Smooth muscle cell (in vitro differentiated cells): ENCODE measurements at regions not wholly inside any gene's neighbourhood (a gene's known extent, or its start where the extent isn't known, plus 50 kb on each side); places are given as distances from the start of the nearest gene placed in this dataset.

ENCODE experiments used
- DNase-seq: peaks from one replicate; lab custom pipeline; 2025; ENCODE audit not compliant: unreplicated experiment; lab: John Stamatoyannopoulos, UW
- H2AFZ ChIP-seq: fragments of 200-600 bp; sonication (generic); 2 replicates; pipeline ENCODE4 v1.6.0; 2016; ENCODE audit warnings: antibody characterized with exemption, low read depth, mild to moderate bottlenecking
- H3F3A ChIP-seq: fragments of 200-600 bp; sonication (generic); 2 replicates; pipeline ENCODE4 v1.6.0; 2017; ENCODE audit warnings: antibody characterized with exemption, low read depth
- H3K27ac ChIP-seq: fragments of 200-600 bp; sonication (generic); 2 replicates; pipeline ENCODE4 v1.5.1; 2016; ENCODE audit warnings: low read depth, mild to moderate bottlenecking
- H3K27me3 ChIP-seq: fragments of 200-600 bp; sonication (generic); 2 replicates; pipeline ENCODE4 v1.6.1; 2016; ENCODE audit warnings: low read depth, mild to moderate bottlenecking
- H3K36me3 ChIP-seq: fragments of 200-600 bp; sonication (generic); 2 replicates; pipeline ENCODE4 v1.5.1; 2016; ENCODE audit warnings: low read depth
- H3K4me1 ChIP-seq: fragments of 200-600 bp; sonication (generic); 2 replicates; pipeline ENCODE4 v1.5.1; 2016; ENCODE audit warnings: low read depth
- H3K4me2 ChIP-seq: fragments of 200-600 bp; sonication (generic); 2 replicates; pipeline ENCODE4 v1.6.0; 2016; ENCODE audit warnings: mild to moderate bottlenecking
- H3K4me3 ChIP-seq: fragments of 200-600 bp; sonication (generic); 2 replicates; pipeline ENCODE4 v1.5.1; 2016; ENCODE audit warnings: mild to moderate bottlenecking
- H3K79me2 ChIP-seq: fragments of 200-600 bp; sonication (generic); 2 replicates; pipeline ENCODE4 v1.6.0; 2016; ENCODE audit warnings: low read depth, mild to moderate bottlenecking
- H3K9ac ChIP-seq: fragments of 200-600 bp; sonication (generic); 2 replicates; pipeline ENCODE4 v1.6.0; 2016; ENCODE audit warnings: low read depth
- H3K9me3 ChIP-seq: fragments of 200-600 bp; sonication (generic); replicated peaks from 2 replicates; pipeline ENCODE4 v1.5.1; 2016; ENCODE audit warnings: low read depth
- H4K20me1 ChIP-seq: fragments of 200-600 bp; sonication (generic); 2 replicates; pipeline ENCODE4 v1.6.0; 2016; ENCODE audit warnings: low read depth
- WGBS: methylation state at CpG from one replicate; pipeline ENCODE4 v1.1.7; 2016; ENCODE audit warnings: low lambda C conversion rate; 5-methylcytosine and 5-hydroxymethylcytosine counted together
- TF ChIP-seq, protein P1 (sequence below): fragments of 200-600 bp; sonication (generic); IDR thresholded peaks from 2 replicates; pipeline ENCODE4 v1.5.1; 2017; ENCODE audit warnings: borderline replicate concordance, mild to moderate bottlenecking, antibody characterized with exemption; ENCODE audit not compliant: insufficient read depth, poor library complexity, severe bottlenecking

DNA sequence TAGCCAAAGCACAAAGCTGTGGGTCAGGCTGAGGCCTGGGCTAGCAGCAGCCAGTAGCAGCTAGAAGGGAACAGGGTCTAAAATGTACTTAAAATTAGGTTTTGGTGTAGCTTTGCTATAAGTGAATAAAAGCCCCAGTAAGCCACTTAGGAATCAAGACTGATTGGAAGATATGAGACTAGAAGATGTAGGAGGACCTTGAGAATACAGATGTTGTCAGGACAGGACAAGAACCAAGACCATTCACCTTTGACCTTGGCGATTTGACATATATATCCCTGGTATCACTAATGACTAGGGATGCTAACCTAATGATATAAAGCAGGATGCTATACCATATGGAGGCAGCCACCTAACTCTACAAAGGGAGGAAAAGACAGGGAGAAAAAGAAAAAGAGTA, 238.1 kb downstream of the FBXO8 start:
- no peak for DNase-seq
- Histone ChIP-seq H4K20me1 (no peaks in the 10 kb centered on the region), H3K4me3 (no peak overlapping the region), H3K4me1 (no peaks in the 10 kb centered on the region), H3K4me2 (no peak overlapping the region), H2AFZ (no peak overlapping the region), H3K79me2 (no peaks in the 10 kb centered on the region), H3F3A (no peaks in the 10 kb centered on the region), H3K9me3 (no peaks in the 10 kb centered on the region), H3K27me3 (no peaks in the 10 kb centered on the region), H3K36me3 (no peaks in the 10 kb centered on the region), H3K9ac (no peak overlapping the region), H3K27ac (no peak overlapping the region)
- 90% methylated on average over 1 of the region's 1 CpG for WGBS
- TF ChIP-seq, protein P1, sequence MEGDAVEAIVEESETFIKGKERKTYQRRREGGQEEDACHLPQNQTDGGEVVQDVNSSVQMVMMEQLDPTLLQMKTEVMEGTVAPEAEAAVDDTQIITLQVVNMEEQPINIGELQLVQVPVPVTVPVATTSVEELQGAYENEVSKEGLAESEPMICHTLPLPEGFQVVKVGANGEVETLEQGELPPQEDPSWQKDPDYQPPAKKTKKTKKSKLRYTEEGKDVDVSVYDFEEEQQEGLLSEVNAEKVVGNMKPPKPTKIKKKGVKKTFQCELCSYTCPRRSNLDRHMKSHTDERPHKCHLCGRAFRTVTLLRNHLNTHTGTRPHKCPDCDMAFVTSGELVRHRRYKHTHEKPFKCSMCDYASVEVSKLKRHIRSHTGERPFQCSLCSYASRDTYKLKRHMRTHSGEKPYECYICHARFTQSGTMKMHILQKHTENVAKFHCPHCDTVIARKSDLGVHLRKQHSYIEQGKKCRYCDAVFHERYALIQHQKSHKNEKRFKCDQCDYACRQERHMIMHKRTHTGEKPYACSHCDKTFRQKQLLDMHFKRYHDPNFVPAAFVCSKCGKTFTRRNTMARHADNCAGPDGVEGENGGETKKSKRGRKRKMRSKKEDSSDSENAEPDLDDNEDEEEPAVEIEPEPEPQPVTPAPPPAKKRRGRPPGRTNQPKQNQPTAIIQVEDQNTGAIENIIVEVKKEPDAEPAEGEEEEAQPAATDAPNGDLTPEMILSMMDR = no peak

GRCh38 chr4:174041555-174042105, 241.8 kb downstream of the FBXO8 start:
- no peak overlapping the region for H3K4me2 ChIP-seq

DNA sequence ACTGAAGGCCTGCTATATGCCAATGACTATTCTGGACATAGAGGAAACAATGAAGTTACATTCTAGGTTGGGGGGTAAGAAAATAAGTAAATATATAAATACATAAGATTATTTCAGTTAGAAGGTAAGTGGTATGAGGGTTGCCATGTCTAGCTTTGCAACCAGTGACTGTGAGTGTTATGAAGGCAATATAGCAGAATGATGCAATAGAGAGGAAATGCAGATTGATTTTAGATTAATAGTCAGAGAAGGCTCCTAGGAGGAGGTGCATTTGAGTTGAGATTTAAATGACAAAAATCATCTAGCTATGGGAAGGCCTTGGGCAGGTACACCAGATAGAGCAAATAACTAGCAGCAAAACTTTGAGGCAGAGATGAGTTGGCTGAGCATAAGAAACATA, 243.2 kb downstream of the FBXO8 start:
- no peak for DNase-seq
- Histone ChIP-seq H3K9ac (no peak overlapping the region), H4K20me1 (no peaks in the 10 kb centered on the region)

More at GRCh38 chr4:174041555-174042105, 241.8 kb downstream of the FBXO8 start:
- no peak overlapping the region for H3K9ac ChIP-seq
- H3K9me3 ChIP-seq = no peaks in the 10 kb centered on the region
- TF ChIP-seq, protein P1 = no peak
- no peak for DNase-seq
- H3F3A ChIP-seq = no peaks in the 10 kb centered on the region
- no peak overlapping the region for H3K27ac ChIP-seq
- no peaks in the 10 kb centered on the region for H3K4me1 ChIP-seq
- H2AFZ ChIP-seq = no peak overlapping the region
- H3K36me3 ChIP-seq = no peaks in the 10 kb centered on the region
- H3K4me3 ChIP-seq = no peak overlapping the region
- H3K79me2 ChIP-seq = no peaks in the 10 kb centered on the region
- WGBS = 70% methylated on average over 9 of the region's 9 CpGs
- H3K27me3 ChIP-seq = no peaks in the 10 kb centered on the region
- H4K20me1 ChIP-seq = no peaks in the 10 kb centered on the region

DNA sequence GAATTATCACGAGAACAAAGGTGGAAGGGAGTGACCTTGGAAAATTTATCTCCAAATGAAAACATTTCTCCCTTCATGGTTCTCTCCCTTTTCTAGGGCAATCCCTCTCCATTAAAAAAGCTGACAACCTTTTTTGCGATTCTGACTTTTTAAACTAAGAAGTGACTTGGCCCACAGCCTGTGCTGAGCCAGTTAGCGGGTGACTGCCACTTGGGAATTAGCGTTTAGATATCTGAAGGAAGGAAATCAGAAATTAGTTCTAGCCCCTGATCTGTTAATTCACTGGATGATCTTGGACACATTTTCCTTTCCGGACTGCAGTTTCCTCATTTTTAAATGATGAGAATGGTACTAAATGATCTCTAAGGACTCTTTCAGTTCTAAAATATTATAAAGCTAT, 245.0 kb downstream of the FBXO8 start:
- TF ChIP-seq, protein P1 = no peak
- no peaks in the 10 kb centered on the region for H3K9me3 ChIP-seq
- H3K27ac ChIP-seq = no peak overlapping the region
- H3F3A ChIP-seq = no peaks in the 10 kb centered on the region
- no peaks in the 10 kb centered on the region for H4K20me1 ChIP-seq
- H3K79me2 ChIP-seq = no peaks in the 10 kb centered on the region
- peak overlapping the region; percentile 49 for H2AFZ ChIP-seq
- H3K9ac ChIP-seq = no peak overlapping the region
- WGBS = 84% methylated on average over 5 of the region's 5 CpGs
- H3K4me1 ChIP-seq = no peaks in the 10 kb centered on the region
- H3K4me2 ChIP-seq = no peak overlapping the region
- no peak overlapping the region for H3K4me3 ChIP-seq
- H3K36me3 ChIP-seq = no peaks in the 10 kb centered on the region
- H3K27me3 ChIP-seq = no peaks in the 10 kb centered on the region
- DNase-seq = no peak

More for the DNA sequence above, 243.2 kb downstream of the FBXO8 start:
- H2AFZ ChIP-seq = no peak overlapping the region
- no peaks in the 10 kb centered on the region for H3K79me2 ChIP-seq
- no peaks in the 10 kb centered on the region for H3K27me3 ChIP-seq
- H3K4me2 ChIP-seq = no peak overlapping the region
- no peak overlapping the region for H3K27ac ChIP-seq
- no peaks in the 10 kb centered on the region for H3K4me1 ChIP-seq
- TF ChIP-seq, protein P1 = no peak
- H3K9me3 ChIP-seq = no peaks in the 10 kb centered on the region
- no peaks in the 10 kb centered on the region for H3K36me3 ChIP-seq
- H3K4me3 ChIP-seq = no peak overlapping the region
- no peaks in the 10 kb centered on the region for H3F3A ChIP-seq
